Heart right ventricle (tissue), 16 donors: ENCODE measurements at regions not wholly inside any gene's neighbourhood (a gene's known extent, or its start where the extent isn't known, plus 50 kb on each side); places are given as distances from the start of the nearest gene placed in this dataset.

Experiments used
- ATAC-seq, 8 donors: fragments of 200-7000 bp; cut with Tn5 transposase; one replicate each; pipeline ENCODE4 v1.9.1; 2020; ENCODE audit warnings: mild to moderate bottlenecking in 8 of 8, moderate library complexity in 8 of 8, moderate number of reproducible peaks in 1 of 8
- DNase-seq, 2 donors: peaks; one replicate each; pipeline ENCODE4 v3.0.0-alpha.2; 2020
- H3K27ac ChIP-seq, 10 donors: fragments of 200-600 bp; sonication (generic) in 2 of 10; one replicate each; pipeline versions ENCODE4 v1.5.0 to v1.8.0; 2020 to 2022; ENCODE audit warnings: mild to moderate bottlenecking in 3 of 10
- H3K27me3 ChIP-seq, 7 donors: fragments of 200-600 bp; one replicate each; pipeline ENCODE4 v1.8.0; 2021 to 2022; ENCODE audit warnings: mild to moderate bottlenecking in 2 of 7
- H3K36me3 ChIP-seq, 9 donors: fragments of 200-600 bp; sonication (generic) in 1 of 9; one replicate each; pipeline versions ENCODE4 v1.5.0 to v1.8.0; 2020 to 2022; ENCODE audit warnings: mild to moderate bottlenecking in 2 of 9
- H3K4me1 ChIP-seq, 9 donors: fragments of 200-600 bp; sonication (generic) in 1 of 9; one replicate each; pipeline versions ENCODE4 v1.5.0 to v1.8.0; 2020 to 2022; ENCODE audit warnings: mild to moderate bottlenecking in 4 of 9
- H3K4me3 ChIP-seq, 10 donors: fragments of 200-600 bp; sonication (generic) in 2 of 10; one replicate each; pipeline versions ENCODE4 v1.5.0 to v1.8.0; 2020 to 2022; ENCODE audit warnings: mild to moderate bottlenecking in 7 of 10, moderate library complexity in 2 of 10
- H3K9me3 ChIP-seq, 11 donors: fragments of 200-600 bp in 10 of 11; sonication (generic) in 2 of 11; one replicate each; pipeline versions ENCODE4 v1.5.0 to v1.8.0; 2013 to 2022; ENCODE audit warnings: mild to moderate bottlenecking in 2 of 11, control low read depth in 1 of 11, moderate library complexity in 1 of 11
- WGBS, 2 donors: extraction: QIAGEN DNeasy Blood & Tissue Kit; methylation state at CpG; one replicate each; pipeline ENCODE4 v1.1.7; 2013; ENCODE audit warnings: inconsistent platforms in 1 of 2; 5-methylcytosine and 5-hydroxymethylcytosine counted together
- intact Hi-C, 10 donors: fragments of 100-400 bp; cut with DNase I; formaldehyde crosslinking; loops; one replicate each; pipeline versions ENCODE4 v1.11.1 to v1.14.2; 2022
- TF ChIP-seq, protein P1 (sequence below), 9 donors: fragments of 200-600 bp; sonication (generic) in 2 of 9; IDR thresholded peaks; one replicate each; pipeline versions ENCODE4 v1.5.0 to v1.8.0; 2021 to 2022; ENCODE audit warnings: antibody characterized with exemption in 9 of 9, mild to moderate bottlenecking in 5 of 9, moderate library complexity in 1 of 9
- donor health status: Arrhythmogenic right ventricular cardiomyopathy.
- donor health status: ischemic (EF 13 %, LVEDD 7.1; RV severe dilation, severe dysfunction).
- donor health status: healthy with polysubstance abuse.
- donor health status: DM: no; HTN: yes; CAD: no.
- donor health status: DM: no; HTN: no; CAD: no.
- donor health status: ischemic (EF 25% LVEDD 6.9; RV normal size, moderate dysfunction).
- donor health status: ischemic (EF 25% LVEDD 5.7; RV mildly dilated, moderate dysfunction).
- donor health status: healthy.
- donor health status: DM: yes; HTN: yes; CAD: no.
- donor health status: Ischemic cardiomyopathy.
- donor health status: ischemic (EF 35%, LVEDD 5.7; RV mildly dilated, moderate dysfunction).
- donor health status: nonischemic (EF 11% LVEDD 7.7; RV severe dilation, severe dysfunction).
- donor health status: DM: yes; HTN: yes; CAD: no.
- donor health status: PGD.
- donor health status: ischemic (EF 29% LVEDD 5.4; RV normal size, mild dysfunction).
- donor health status: nonischemic (EF 23%, LVEDD 6.1; RV moderate dilation, normal function).

DNA sequence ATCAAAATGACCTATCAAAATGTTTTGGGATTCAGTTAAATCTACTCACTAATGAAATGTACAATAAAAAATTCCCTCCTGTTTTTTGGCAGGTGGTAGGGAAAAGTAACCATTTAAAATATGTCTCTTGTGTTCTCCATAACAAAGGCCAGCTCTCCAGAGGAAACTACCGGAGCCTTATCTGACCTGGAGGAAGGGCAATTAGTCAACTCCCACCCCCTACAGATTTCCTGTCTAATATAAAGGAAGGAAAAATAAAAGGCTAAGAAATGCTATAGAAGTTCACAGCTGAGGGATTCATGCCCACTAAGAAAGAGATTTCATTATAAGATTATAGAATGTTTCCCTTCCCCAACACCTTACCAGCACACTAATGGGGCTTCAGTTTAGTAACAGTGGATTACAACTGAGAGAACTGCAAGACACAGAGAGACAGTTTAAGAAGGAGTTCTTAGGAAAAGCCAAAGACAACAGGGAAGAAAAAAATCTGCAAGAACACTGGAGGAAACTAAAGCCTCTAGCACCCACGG, 376.5 kb upstream of the KCNMB2 start:
- Histone ChIP-seq H3K27ac (no peak overlapping the region), H3K4me3 (no peak overlapping the region), H3K9me3 (peaks cover 0 to 6% (median 0%) of the 10 kb centered on the region in 11 donors), H3K36me3 (no peaks in the 10 kb centered on the region), H3K27me3 (no peaks in the 10 kb centered on the region), H3K4me1 (peaks cover 0 to 15% (median 6%) of the 10 kb centered on the region in 9 donors)
- intact Hi-C loops = loop anchor here in 2 of 10 donors (10.0 kb wide), 2 partner anchors 75 to 345 kb away; no protein-coding TSS in a partner anchor
- WGBS, 2 donors = 34 to 45% methylated on average over 2 of the region's 2 CpGs
- peak in 5 of 8 donors; percentile 29 to 81 (median 74) for ATAC-seq
- DNase-seq = no peak
- TF ChIP-seq, protein P1, sequence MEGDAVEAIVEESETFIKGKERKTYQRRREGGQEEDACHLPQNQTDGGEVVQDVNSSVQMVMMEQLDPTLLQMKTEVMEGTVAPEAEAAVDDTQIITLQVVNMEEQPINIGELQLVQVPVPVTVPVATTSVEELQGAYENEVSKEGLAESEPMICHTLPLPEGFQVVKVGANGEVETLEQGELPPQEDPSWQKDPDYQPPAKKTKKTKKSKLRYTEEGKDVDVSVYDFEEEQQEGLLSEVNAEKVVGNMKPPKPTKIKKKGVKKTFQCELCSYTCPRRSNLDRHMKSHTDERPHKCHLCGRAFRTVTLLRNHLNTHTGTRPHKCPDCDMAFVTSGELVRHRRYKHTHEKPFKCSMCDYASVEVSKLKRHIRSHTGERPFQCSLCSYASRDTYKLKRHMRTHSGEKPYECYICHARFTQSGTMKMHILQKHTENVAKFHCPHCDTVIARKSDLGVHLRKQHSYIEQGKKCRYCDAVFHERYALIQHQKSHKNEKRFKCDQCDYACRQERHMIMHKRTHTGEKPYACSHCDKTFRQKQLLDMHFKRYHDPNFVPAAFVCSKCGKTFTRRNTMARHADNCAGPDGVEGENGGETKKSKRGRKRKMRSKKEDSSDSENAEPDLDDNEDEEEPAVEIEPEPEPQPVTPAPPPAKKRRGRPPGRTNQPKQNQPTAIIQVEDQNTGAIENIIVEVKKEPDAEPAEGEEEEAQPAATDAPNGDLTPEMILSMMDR (IDR thresholded peaks at IDR 0.05) = no peak

DNA sequence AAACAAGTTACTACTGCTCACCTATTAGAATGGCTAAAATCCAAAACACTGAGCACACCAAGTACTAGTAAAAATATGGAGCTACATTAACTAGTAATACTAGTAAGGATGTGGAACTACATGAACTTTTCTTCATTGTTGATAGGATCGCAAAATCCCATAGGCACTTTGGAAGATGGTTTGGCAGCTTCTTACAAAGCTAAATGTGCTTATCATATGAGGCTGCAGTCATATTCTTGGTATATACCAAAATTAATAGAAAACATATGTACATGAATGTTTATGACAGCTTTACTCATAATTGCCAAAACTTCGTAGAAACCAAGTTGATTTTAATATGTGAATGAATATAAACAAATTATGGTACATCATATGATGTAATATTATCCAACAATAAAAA, 366.8 kb upstream of the KCNMB2 start:
- H3K4me1 ChIP-seq = peaks cover 0 to 25% (median 17%) of the 10 kb centered on the region in 9 donors
- intact Hi-C loops = loop anchor here in 2 of 10 donors (10.0 kb wide), 2 partner anchors 85 to 355 kb away; no protein-coding TSS in a partner anchor
- ATAC-seq (no peak), DNase-seq (no peak)
- H3K27ac ChIP-seq = no peak overlapping the region
- no peaks in the 10 kb centered on the region for H3K36me3 ChIP-seq
- H3K9me3 ChIP-seq = peaks cover 0 to 19% (median 0%) of the 10 kb centered on the region in 11 donors
- no peak overlapping the region for H3K4me3 ChIP-seq
- TF ChIP-seq, protein P1 (IDR thresholded peaks at IDR 0.05) = no peak
- 83 to 87% methylated on average over 2 of the region's 2 CpGs for WGBS, 2 donors
- no peaks in the 10 kb centered on the region for H3K27me3 ChIP-seq

DNA sequence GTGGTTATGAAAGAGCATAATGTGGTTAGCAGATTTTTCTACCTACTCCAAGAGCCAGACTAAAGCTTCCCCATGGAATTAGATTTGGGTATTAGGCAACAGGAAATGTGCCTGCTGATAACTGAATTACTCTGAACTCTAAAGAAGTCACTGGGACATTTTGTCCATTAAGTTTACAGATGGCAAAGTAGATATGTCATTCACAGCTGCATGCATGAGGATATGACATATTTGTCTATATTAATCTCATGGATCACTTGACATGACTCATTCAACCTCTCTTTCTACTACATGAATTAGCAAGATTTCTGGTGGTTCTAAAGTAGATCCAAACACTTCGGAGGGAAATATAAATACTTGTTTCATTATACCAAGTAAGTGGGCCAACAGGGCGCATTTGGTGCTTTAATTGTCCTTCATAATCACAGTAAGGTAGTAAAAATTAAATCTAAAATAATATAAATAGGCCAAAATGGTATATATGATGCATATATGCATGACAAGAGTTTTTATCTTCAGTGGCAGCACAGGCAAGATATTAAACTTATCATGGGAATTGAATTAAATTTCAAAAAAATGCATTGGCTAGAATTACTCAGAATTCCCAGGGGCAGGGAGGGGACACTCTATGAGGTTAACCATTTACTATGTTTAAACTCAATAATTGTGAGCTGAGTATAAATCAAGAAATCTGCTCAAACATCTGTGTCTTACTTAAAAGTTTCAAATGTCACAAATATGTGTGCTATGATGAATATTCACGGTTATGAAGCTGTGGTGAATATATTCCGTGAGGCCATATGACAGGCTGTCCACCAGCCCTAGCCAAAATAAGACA, 365.3 kb upstream of the KCNMB2 start:
- H3K27me3 ChIP-seq = no peaks in the 10 kb centered on the region
- peaks cover 0 to 25% (median 17%) of the 10 kb centered on the region in 9 donors for H3K4me1 ChIP-seq
- intact Hi-C loops = no loop called here
- no peaks in the 10 kb centered on the region for H3K36me3 ChIP-seq
- H3K4me3 ChIP-seq = no peak overlapping the region
- H3K9me3 ChIP-seq = peaks cover 0 to 19% (median 0%) of the 10 kb centered on the region in 11 donors
- peak overlapping the region in 6 of 10 donors; percentile 21 to 77 (median 50) for H3K27ac ChIP-seq
- ATAC-seq (peak; percentile 71 to 98 (median 91)), DNase-seq (no peak)
- TF ChIP-seq, protein P1 (IDR thresholded peaks at IDR 0.05) = no peak
- 69 to 82% methylated on average over 4 of the region's 4 CpGs for WGBS, 2 donors

DNA sequence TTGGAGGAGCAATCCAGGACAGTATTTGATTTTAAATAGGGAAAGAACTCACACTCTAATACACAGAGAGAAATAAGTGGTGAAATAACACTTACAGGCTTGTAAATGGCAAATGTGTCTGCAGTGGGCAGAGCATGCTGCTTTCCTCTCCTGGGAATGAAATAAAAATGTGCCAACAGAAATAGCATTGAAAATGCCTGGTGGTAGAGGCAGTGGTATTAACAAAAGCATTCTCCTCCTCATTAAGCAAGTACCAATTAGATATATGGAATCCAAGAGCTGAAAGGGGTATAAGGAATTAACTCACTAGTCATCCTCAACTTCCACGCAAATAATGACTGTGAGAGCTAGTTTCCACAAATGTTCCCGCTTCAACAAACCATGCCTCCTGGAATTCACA, 364.1 kb upstream of the KCNMB2 start:
- intact Hi-C loops = no loop called here
- Histone ChIP-seq H3K27me3 (no peaks in the 10 kb centered on the region), H3K36me3 (no peaks in the 10 kb centered on the region), H3K4me3 (no peak overlapping the region), H3K9me3 (peaks cover 0 to 13% (median 0%) of the 10 kb centered on the region in 11 donors), H3K4me1 (peaks cover 0 to 25% (median 17%) of the 10 kb centered on the region in 9 donors), H3K27ac (no peak overlapping the region)
- DNase-seq (no peak), ATAC-seq (no peak)
- WGBS, 2 donors = 97 to 99% methylated on average over 2 of the region's 2 CpGs
- TF ChIP-seq, protein P1 (IDR thresholded peaks at IDR 0.05) = no peak
